ENCODE measurements at regions not wholly inside any gene's neighbourhood (a gene's known extent, or its start where the extent isn't known, plus 50 kb on each side); places are given as distances from the start of the nearest gene placed in this dataset.

DNA sequence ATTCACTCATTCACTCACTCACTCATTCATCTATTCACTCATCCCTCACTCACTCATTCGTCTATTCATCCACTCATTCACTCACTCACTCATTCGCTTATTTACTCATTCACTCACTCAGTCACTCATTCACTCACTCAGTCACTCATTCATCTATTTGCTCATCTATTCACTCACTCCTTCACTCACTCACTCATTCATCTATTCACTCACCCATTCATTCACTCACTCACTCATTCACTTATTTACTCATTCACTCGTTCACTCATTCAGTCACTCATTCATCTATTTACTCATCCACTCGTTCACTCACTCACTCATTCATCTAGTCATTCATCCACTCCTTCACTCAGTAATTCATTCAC lies 128.2 kb downstream of the TTLL2 start:
- TF ChIP-seq, protein P1, sequence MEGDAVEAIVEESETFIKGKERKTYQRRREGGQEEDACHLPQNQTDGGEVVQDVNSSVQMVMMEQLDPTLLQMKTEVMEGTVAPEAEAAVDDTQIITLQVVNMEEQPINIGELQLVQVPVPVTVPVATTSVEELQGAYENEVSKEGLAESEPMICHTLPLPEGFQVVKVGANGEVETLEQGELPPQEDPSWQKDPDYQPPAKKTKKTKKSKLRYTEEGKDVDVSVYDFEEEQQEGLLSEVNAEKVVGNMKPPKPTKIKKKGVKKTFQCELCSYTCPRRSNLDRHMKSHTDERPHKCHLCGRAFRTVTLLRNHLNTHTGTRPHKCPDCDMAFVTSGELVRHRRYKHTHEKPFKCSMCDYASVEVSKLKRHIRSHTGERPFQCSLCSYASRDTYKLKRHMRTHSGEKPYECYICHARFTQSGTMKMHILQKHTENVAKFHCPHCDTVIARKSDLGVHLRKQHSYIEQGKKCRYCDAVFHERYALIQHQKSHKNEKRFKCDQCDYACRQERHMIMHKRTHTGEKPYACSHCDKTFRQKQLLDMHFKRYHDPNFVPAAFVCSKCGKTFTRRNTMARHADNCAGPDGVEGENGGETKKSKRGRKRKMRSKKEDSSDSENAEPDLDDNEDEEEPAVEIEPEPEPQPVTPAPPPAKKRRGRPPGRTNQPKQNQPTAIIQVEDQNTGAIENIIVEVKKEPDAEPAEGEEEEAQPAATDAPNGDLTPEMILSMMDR (IDR thresholded peaks at IDR 0.05), result no peak
- TF ChIP-seq POLR2A (IDR thresholded peaks at IDR 0.05; ENCODE audit: low read length) (no peak), GATA3 (IDR thresholded peaks at IDR 0.05; ENCODE audit: borderline replicate concordance) (no peak), SREBF2 (IDR thresholded peaks at IDR 0.05) (no peak)
- TF ChIP-seq, protein P2, sequence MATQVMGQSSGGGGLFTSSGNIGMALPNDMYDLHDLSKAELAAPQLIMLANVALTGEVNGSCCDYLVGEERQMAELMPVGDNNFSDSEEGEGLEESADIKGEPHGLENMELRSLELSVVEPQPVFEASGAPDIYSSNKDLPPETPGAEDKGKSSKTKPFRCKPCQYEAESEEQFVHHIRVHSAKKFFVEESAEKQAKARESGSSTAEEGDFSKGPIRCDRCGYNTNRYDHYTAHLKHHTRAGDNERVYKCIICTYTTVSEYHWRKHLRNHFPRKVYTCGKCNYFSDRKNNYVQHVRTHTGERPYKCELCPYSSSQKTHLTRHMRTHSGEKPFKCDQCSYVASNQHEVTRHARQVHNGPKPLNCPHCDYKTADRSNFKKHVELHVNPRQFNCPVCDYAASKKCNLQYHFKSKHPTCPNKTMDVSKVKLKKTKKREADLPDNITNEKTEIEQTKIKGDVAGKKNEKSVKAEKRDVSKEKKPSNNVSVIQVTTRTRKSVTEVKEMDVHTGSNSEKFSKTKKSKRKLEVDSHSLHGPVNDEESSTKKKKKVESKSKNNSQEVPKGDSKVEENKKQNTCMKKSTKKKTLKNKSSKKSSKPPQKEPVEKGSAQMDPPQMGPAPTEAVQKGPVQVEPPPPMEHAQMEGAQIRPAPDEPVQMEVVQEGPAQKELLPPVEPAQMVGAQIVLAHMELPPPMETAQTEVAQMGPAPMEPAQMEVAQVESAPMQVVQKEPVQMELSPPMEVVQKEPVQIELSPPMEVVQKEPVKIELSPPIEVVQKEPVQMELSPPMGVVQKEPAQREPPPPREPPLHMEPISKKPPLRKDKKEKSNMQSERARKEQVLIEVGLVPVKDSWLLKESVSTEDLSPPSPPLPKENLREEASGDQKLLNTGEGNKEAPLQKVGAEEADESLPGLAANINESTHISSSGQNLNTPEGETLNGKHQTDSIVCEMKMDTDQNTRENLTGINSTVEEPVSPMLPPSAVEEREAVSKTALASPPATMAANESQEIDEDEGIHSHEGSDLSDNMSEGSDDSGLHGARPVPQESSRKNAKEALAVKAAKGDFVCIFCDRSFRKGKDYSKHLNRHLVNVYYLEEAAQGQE (IDR thresholded peaks at IDR 0.05), result no peak
- TF ChIP-seq, protein P3, sequence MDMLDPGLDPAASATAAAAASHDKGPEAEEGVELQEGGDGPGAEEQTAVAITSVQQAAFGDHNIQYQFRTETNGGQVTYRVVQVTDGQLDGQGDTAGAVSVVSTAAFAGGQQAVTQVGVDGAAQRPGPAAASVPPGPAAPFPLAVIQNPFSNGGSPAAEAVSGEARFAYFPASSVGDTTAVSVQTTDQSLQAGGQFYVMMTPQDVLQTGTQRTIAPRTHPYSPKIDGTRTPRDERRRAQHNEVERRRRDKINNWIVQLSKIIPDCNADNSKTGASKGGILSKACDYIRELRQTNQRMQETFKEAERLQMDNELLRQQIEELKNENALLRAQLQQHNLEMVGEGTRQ (IDR thresholded peaks at IDR 0.05), result no peak

Measured in A549 (cell line).